ENCODE measurements at regions not wholly inside any gene's neighbourhood (a gene's known extent, or its start where the extent isn't known, plus 50 kb on each side); places are given as distances from the start of the nearest gene placed in this dataset.

GRCh38 chrX:80578517-80579105 is 158.4 kb downstream of the TENT5D start:
- in situ Hi-C loops (cut with HindIII; ENCODE audit: extremely low pct_ligation_motif_present, low pct_unique_long_range_greater_than_20kb) (no loop called here), intact Hi-C loops (cut with micrococcal nuclease; ENCODE audit: unreplicated experiment) (loop anchor here (2.0 kb wide), 1 partner anchor 28 kb away; no protein-coding TSS in a partner anchor)
- no peaks in the 10 kb centered on the region for H3K27me3 ChIP-seq (ENCODE audit: control insufficient read depth in 1 of 2, insufficient read depth in 2 of 2, low read length in 2 of 2)
- POLR2A ChIA-PET = no interaction called here
- H3K36me3 ChIP-seq (replicated peaks in 1 of 2; ENCODE audit: control insufficient read depth in 1 of 2, insufficient read depth in 2 of 2, low read length in 2 of 2) = no peaks in the 10 kb centered on the region
- no peaks in the 10 kb centered on the region for H3K79me2 ChIP-seq (ENCODE audit: insufficient read depth, low read length)
- no peaks in the 10 kb centered on the region for H3K4me1 ChIP-seq (ENCODE audit: insufficient read depth, low read length)
- H3K4me3 ChIP-seq (replicated peaks in 1 of 3; ENCODE audit: insufficient read depth in 1 of 3, low read depth in 2 of 3, low read length in 3 of 3) = no peak overlapping the region
- CTCF ChIA-PET (ENCODE audit: low intra/inter-chr PET ratio, low total read pairs) = no interaction called here
- WGBS (ENCODE audit: low lambda C conversion rate) = 0% methylated on average over 3 of the region's 3 CpGs
- DNase-seq (ENCODE audit: low spot score) = peak; percentile 6
- no peak overlapping the region for H2AFZ ChIP-seq (ENCODE audit: low read length)
- FAIRE-seq = peak; percentile 68
- H3K9me3 ChIP-seq (ENCODE audit: low read length) = no peaks in the 10 kb centered on the region
- no peak overlapping the region for H3K9ac ChIP-seq (ENCODE audit: insufficient read depth, low read depth, low read length)
- H3K4me2 ChIP-seq (ENCODE audit: low read depth, low read length) = no peak overlapping the region
- peak; percentile 46; the same call in 2 of the 3 replicates for ATAC-seq
- BruUV-seq (replicated peaks) = no TSS peak
- H4K20me1 ChIP-seq (ENCODE audit: insufficient read depth, low read length) = no peaks in the 10 kb centered on the region
- no peak overlapping the region for H3K27ac ChIP-seq (ENCODE audit: extremely low read length, insufficient read depth, low read length)
- TF ChIP-seq ZNF18 (CRISPR knock-in tag; IDR thresholded peaks at IDR 0.05; ENCODE audit: insufficient replicate concordance) (no peak), KLF12 (CRISPR knock-in tag; IDR thresholded peaks at IDR 0.05; ENCODE audit: borderline replicate concordance) (no peak), POLR2AphosphoS2 (IDR thresholded peaks at IDR 0.05; ENCODE audit: low read depth, low read length) (no peak), ZNF577 (CRISPR knock-in tag; IDR thresholded peaks at IDR 0.05; ENCODE audit: borderline replicate concordance, low read depth) (no peak), KIAA2018 (CRISPR knock-in tag; IDR thresholded peaks at IDR 0.05; ENCODE audit: borderline replicate concordance) (no peak), SIX1 (CRISPR knock-in tag; IDR thresholded peaks at IDR 0.05; ENCODE audit: borderline replicate concordance) (no peak), ZNF101 (CRISPR knock-in tag; IDR thresholded peaks at IDR 0.05; ENCODE audit: borderline replicate concordance, low read depth) (no peak), PHF5A (CRISPR knock-in tag; IDR thresholded peaks at IDR 0.05; ENCODE audit: low read depth, unreplicated experiment) (no peak), HHEX (CRISPR knock-in tag; IDR thresholded peaks at IDR 0.05) (no peak), MLLT10 (CRISPR knock-in tag; IDR thresholded peaks at IDR 0.05) (no peak), ATF6 (CRISPR knock-in tag; conservative IDR thresholded peaks at IDR 0.05) (no peak)
